Kidney (tissue), 13 donors: ENCODE measurements at regions not wholly inside any gene's neighbourhood (a gene's known extent, or its start where the extent isn't known, plus 50 kb on each side); places are given as distances from the start of the nearest gene placed in this dataset.

Experiments
- DNase-seq, 5 donors: peaks; one replicate each; pipeline ENCODE4 v3.0.0-alpha.2; 2013 to 2020
- FAIRE-seq: peaks from 2 replicates; lab custom pipeline; 2012; peaks lifted over from hg19 to GRCh38; lab: Jason Lieb, UNC
- H3K27ac ChIP-seq, 2 donors: one replicate each; pipeline ENCODE4 v1.7.0; 2013; ENCODE audit warnings: low read depth in 2 of 2, low read length in 2 of 2, inconsistent platforms in 1 of 2
- H3K27me3 ChIP-seq: one replicate; pipeline ENCODE4 v1.7.1; 2013; ENCODE audit warnings: low read length, inconsistent platforms; ENCODE audit not compliant: control insufficient read depth, insufficient read depth
- H3K36me3 ChIP-seq, 3 donors: one replicate each; pipeline versions ENCODE4 v1.7.0 to v1.7.1; 2013; ENCODE audit warnings: low read length in 3 of 3, control low read depth in 1 of 3, inconsistent platforms in 1 of 3; ENCODE audit not compliant: insufficient read depth in 3 of 3, control insufficient read depth in 2 of 3
- H3K4me1 ChIP-seq, 3 donors: one replicate each; pipeline versions ENCODE4 v1.7.0 to v1.7.1; 2013; ENCODE audit warnings: low read length in 3 of 3, inconsistent platforms in 1 of 3, low read depth in 1 of 3; ENCODE audit not compliant: control insufficient read depth in 2 of 3, insufficient read depth in 2 of 3
- H3K4me3 ChIP-seq, 3 donors: one replicate each; pipeline versions ENCODE4 v1.7.0 to v1.8.1; 2013; ENCODE audit warnings: low read length in 3 of 3, control low read depth in 1 of 3, inconsistent platforms in 1 of 3
- H3K9ac ChIP-seq, 3 donors: one replicate each; pipeline versions ENCODE4 v1.7.0 to v1.7.1; 2013; ENCODE audit warnings: low read length in 3 of 3, control low read depth in 1 of 3, inconsistent platforms in 1 of 3
- H3K9me3 ChIP-seq, 3 donors: one replicate each; pipeline versions ENCODE4 v1.7.0 to v1.7.1; 2013; ENCODE audit warnings: low read length in 3 of 3, control low read depth in 1 of 3, inconsistent platforms in 1 of 3; ENCODE audit not compliant: control insufficient read depth in 2 of 3, insufficient read depth in 1 of 3
- CTCF ChIP-seq: IDR thresholded peaks from 3 replicates; pipeline ENCODE4 v1.5.1; 2012; ENCODE audit warnings: mild to moderate bottlenecking, moderate library complexity, borderline replicate concordance; ENCODE audit not compliant: insufficient read depth; ENCODE audit errors: extremely low read depth
- intact Hi-C: fragments of 100-400 bp; cut with DNase I; formaldehyde crosslinking; loops from one replicate; pipeline ENCODE4 v1.11.1; 2022
- donor health status: control.
- donor health status: control.
- donor health status: control.
- donor health status: control.
- donor health status: control.
- donor health status: DM: yes; HTN: yes; CAD: no.
- donor health status: Normal renal cell carcinoma (clear cell type).

- no peak for DNase-seq
- Histone ChIP-seq H3K27ac (no peak overlapping the region), H3K4me3 (no peak overlapping the region), H3K4me1 (no peaks in the 10 kb centered on the region), H3K9me3 (no peaks in the 10 kb centered on the region), H3K27me3 (no peaks in the 10 kb centered on the region), H3K9ac (no peak overlapping the region), H3K36me3 (no peaks in the 10 kb centered on the region)
- FAIRE-seq: no peak
- no peak for TF ChIP-seq CTCF
- intact Hi-C loops: no loop called here
Observed at GRCh38 chr17:12505866-12506265, 159.8 kb upstream of the MYOCD start.

GRCh38 chr17:12507026-12507595 lies 158.6 kb upstream of the MYOCD start:
- H3K36me3 ChIP-seq: no peaks in the 10 kb centered on the region
- no peak for TF ChIP-seq CTCF
- DNase-seq (no peak), FAIRE-seq (no peak)
- H3K27ac ChIP-seq: no peak overlapping the region
- no peaks in the 10 kb centered on the region for H3K4me1 ChIP-seq
- no peaks in the 10 kb centered on the region for H3K27me3 ChIP-seq
- intact Hi-C loops: no loop called here
- H3K9me3 ChIP-seq: no peaks in the 10 kb centered on the region
- H3K9ac ChIP-seq: no peak overlapping the region
- no peak overlapping the region for H3K4me3 ChIP-seq

- DNase-seq (no peak), FAIRE-seq (no peak)
Observed at GRCh38 chr17:12509801-12510200, 155.9 kb upstream of the MYOCD start.

More at GRCh38 chr17:12509801-12510200, 155.9 kb upstream of the MYOCD start:
- no peaks in the 10 kb centered on the region for H3K4me1 ChIP-seq
- H3K9ac ChIP-seq: no peak overlapping the region
- TF ChIP-seq CTCF: no peak
- no peak overlapping the region for H3K27ac ChIP-seq
- no peaks in the 10 kb centered on the region for H3K36me3 ChIP-seq
- intact Hi-C loops: no loop called here
- no peaks in the 10 kb centered on the region for H3K9me3 ChIP-seq
- no peaks in the 10 kb centered on the region for H3K27me3 ChIP-seq
- H3K4me3 ChIP-seq: no peak overlapping the region
